HG02610 (cell line): ENCODE measurements at regions not wholly inside any gene's neighbourhood (a gene's known extent, or its start where the extent isn't known, plus 50 kb on each side); places are given as distances from the start of the nearest gene placed in this dataset.

Experiments used
- ATAC-seq: cut with Tn5 transposase; IDR thresholded peaks from one replicate; pipeline ENCODE4 v1.9.1; 2021; ENCODE audit warnings: mild to moderate bottlenecking, moderate library complexity; ENCODE audit not compliant: unreplicated experiment

GRCh38 chr20:11231742-11232648 lies 558.2 kb upstream of the JAG1 start:
- ATAC-seq, result no peak

- no peak for ATAC-seq
Observed at GRCh38 chr20:11232896-11233295, 559.1 kb upstream of the JAG1 start.

GRCh38 chr20:11234181-11234580 lies 560.4 kb upstream of the JAG1 start:
- no peak for ATAC-seq

GRCh38 chr20:11234608-11235007 lies 560.8 kb upstream of the JAG1 start:
- peak; percentile 30 for ATAC-seq

GRCh38 chr20:11235058-11235457 lies 561.3 kb upstream of the JAG1 start:
- ATAC-seq, result no peak

GRCh38 chr20:11242320-11242719 lies 568.5 kb upstream of the JAG1 start:
- ATAC-seq, result no peak

GRCh38 chr20:11245431-11245830 lies 571.6 kb upstream of the JAG1 start:
- ATAC-seq, result no peak

GRCh38 chr20:11246251-11246775 lies 572.5 kb upstream of the JAG1 start:
- ATAC-seq, result no peak

- no peak for ATAC-seq
Observed at GRCh38 chr20:11247046-11248010, 573.5 kb upstream of the JAG1 start.

- no peak for ATAC-seq
Observed at GRCh38 chr20:11248011-11248409, 574.2 kb upstream of the JAG1 start.

GRCh38 chr20:11248687-11249638 lies 575.2 kb upstream of the JAG1 start:
- no peak for ATAC-seq

GRCh38 chr20:11249683-11250082 lies 575.9 kb upstream of the JAG1 start:
- ATAC-seq, result no peak

- ATAC-seq, result no peak
Observed at GRCh38 chr20:11252447-11252846, 578.6 kb upstream of the JAG1 start.

- ATAC-seq, result no peak
Observed at GRCh38 chr20:11255455-11255854, 581.7 kb upstream of the JAG1 start.

- ATAC-seq, result peak; percentile 54
Observed at GRCh38 chr20:11255860-11256259, 582.1 kb upstream of the JAG1 start.

GRCh38 chr20:11260611-11261010 lies 586.8 kb upstream of the JAG1 start:
- ATAC-seq, result no peak

- ATAC-seq, result peak; percentile 93
Observed at GRCh38 chr20:11261533-11262000, 587.8 kb upstream of the JAG1 start.

GRCh38 chr20:11266571-11266970 lies 592.8 kb upstream of the JAG1 start:
- no peak for ATAC-seq

GRCh38 chr20:11267131-11267761 lies 593.4 kb upstream of the JAG1 start:
- ATAC-seq, result peak; percentile 84
